ENCODE measurements at regions not wholly inside any gene's neighbourhood (a gene's known extent, or its start where the extent isn't known, plus 50 kb on each side); places are given as distances from the start of the nearest gene placed in this dataset.

GRCh38 chr18:30103881-30104280, 938.7 kb downstream of the DSC3 start:
- Histone ChIP-seq H3K27ac (ENCODE audit: control insufficient read depth, insufficient read depth) (no peak overlapping the region), H3K9ac (ENCODE audit: control insufficient read depth, insufficient read depth, low read length) (no peak overlapping the region), H2AFZ (ENCODE audit: control insufficient read depth, low read depth, low read length) (no peak overlapping the region), H3K79me2 (ENCODE audit: control insufficient read depth, insufficient read depth, low read length) (no peaks in the 10 kb centered on the region), H3K4me3 (no peak overlapping the region), H3K4me2 (ENCODE audit: control insufficient read depth, insufficient read depth) (no peak overlapping the region), H3K27me3 (replicated peaks in 1 of 2; ENCODE audit: control insufficient read depth in 2 of 2, insufficient read depth in 2 of 2, low read length in 1 of 2) (no peaks in the 10 kb centered on the region), H3K36me3 (ENCODE audit: control insufficient read depth in 2 of 2, insufficient read depth in 2 of 2, low read length in 1 of 2) (no peaks in the 10 kb centered on the region), H3K9me3 (replicated peaks; ENCODE audit: control insufficient read depth, insufficient read depth, low read length) (no peaks in the 10 kb centered on the region), H3K4me1 (ENCODE audit: control insufficient read depth, insufficient read depth, low read length) (no peaks in the 10 kb centered on the region), H4K20me1 (ENCODE audit: control insufficient read depth, insufficient read depth) (no peaks in the 10 kb centered on the region)
- BruUV-seq (replicated peaks): no TSS peak
- ChIA-PET POLR2A (no interaction called here), RAD21 (ENCODE audit: unreplicated experiment) (no interaction called here), SMC1A (ENCODE audit: uncharacterized antibody, unreplicated experiment) (no interaction called here), CTCF (interaction anchor here (0.6 kb wide), 1 partner anchor 1537 kb away, joined by 3 read pairs; no protein-coding TSS in a partner anchor)
- ATAC-seq (no peak), FAIRE-seq (no peak), DNase-seq (ENCODE audit: low read depth, low spot score) (no peak)
- intact Hi-C loops (cut with micrococcal nuclease; ENCODE audit: unreplicated experiment) (no loop called here), in situ Hi-C loops (cut with MboI) (no loop called here)
- 0% methylated on average over 2 of the region's 2 CpGs for WGBS (ENCODE audit: insufficient coverage, insufficient replicate concordance, low lambda C conversion rate, missing lambda C conversion rate)
- TF ChIP-seq TARDBP (IDR thresholded peaks at IDR 0.05; ENCODE audit: borderline replicate concordance) (no peak), JUNB (IDR thresholded peaks at IDR 0.05) (no peak), RB1 (IDR thresholded peaks at IDR 0.05; ENCODE audit: borderline replicate concordance) (no peak), KLF5 (IDR thresholded peaks at IDR 0.05; ENCODE audit: partially characterized antibody) (no peak), HDAC2 (IDR thresholded peaks at IDR 0.05) (no peak), HDGF (IDR thresholded peaks at IDR 0.05) (no peak), ZNF622 (IDR thresholded peaks at IDR 0.05) (no peak), TCF3 (IDR thresholded peaks at IDR 0.05; ENCODE audit: borderline replicate concordance, insufficient read depth, low read depth, low read length) (no peak)

DNA sequence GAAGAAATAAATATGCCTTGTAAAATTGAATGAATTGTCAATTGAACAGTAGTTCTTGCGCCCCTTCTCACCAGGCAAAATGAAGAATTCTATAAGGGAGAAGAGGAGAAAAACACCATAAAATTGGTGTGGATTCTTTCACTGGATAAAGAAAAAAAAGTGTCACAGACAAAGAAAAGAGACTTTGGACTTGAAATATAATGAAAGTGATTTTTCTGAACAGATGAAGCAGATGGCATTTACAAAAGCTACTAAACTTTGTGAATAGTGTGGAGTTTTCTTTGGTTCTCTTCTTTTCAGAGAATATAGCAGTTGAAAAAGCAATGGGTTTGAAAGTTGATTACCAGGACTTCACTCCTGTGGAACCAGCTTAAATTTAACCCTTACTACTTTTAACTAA, 945.7 kb downstream of the DSC3 start:
- no TSS peak for BruUV-seq (replicated peaks)
- SMC1A ChIA-PET (ENCODE audit: uncharacterized antibody, unreplicated experiment): no interaction called here
- TF ChIP-seq HCFC1 (IDR thresholded peaks at IDR 0.05; ENCODE audit: low read length) (no peak), NFYA (IDR thresholded peaks at IDR 0.05; ENCODE audit: borderline replicate concordance, low read depth, low read length) (no peak), SMC3 (IDR thresholded peaks at IDR 0.05; ENCODE audit: borderline replicate concordance, low read length) (no peak), BHLHE40 (IDR thresholded peaks at IDR 0.05; ENCODE audit: borderline replicate concordance in 1 of 2, low read depth in 2 of 2, low read length in 1 of 2) (no peak), TBL1XR1 (IDR thresholded peaks at IDR 0.05; ENCODE audit: low read depth, low read length) (no peak), CUX1 (IDR thresholded peaks at IDR 0.05; ENCODE audit: insufficient replicate concordance, low read depth, low read length) (no peak)

More for the DNA sequence above, 945.7 kb downstream of the DSC3 start:
- no peak overlapping the region for H3K9ac ChIP-seq (ENCODE audit: control insufficient read depth, insufficient read depth, low read length)
- CTCF ChIA-PET: no interaction called here
- H3K27me3 ChIP-seq (replicated peaks in 1 of 2; ENCODE audit: control insufficient read depth in 2 of 2, insufficient read depth in 2 of 2, low read length in 1 of 2): no peaks in the 10 kb centered on the region
- H3K79me2 ChIP-seq (ENCODE audit: control insufficient read depth, insufficient read depth, low read length): no peaks in the 10 kb centered on the region
- no peaks in the 10 kb centered on the region for H3K4me1 ChIP-seq (ENCODE audit: control insufficient read depth, insufficient read depth, low read length)
- RAD21 ChIA-PET (ENCODE audit: unreplicated experiment): interaction anchor here (0.7 kb wide), 1 partner anchor 1577 kb away, joined by 4 read pairs; no protein-coding TSS in a partner anchor
- H2AFZ ChIP-seq (ENCODE audit: control insufficient read depth, low read depth, low read length): no peak overlapping the region
- H3K9me3 ChIP-seq (replicated peaks; ENCODE audit: control insufficient read depth, insufficient read depth, low read length): no peaks in the 10 kb centered on the region
- no peak for FAIRE-seq
- no peaks in the 10 kb centered on the region for H3K36me3 ChIP-seq (ENCODE audit: control insufficient read depth in 2 of 2, insufficient read depth in 2 of 2, low read length in 1 of 2)
- no peak overlapping the region for H3K27ac ChIP-seq (ENCODE audit: control insufficient read depth, insufficient read depth)
- no peak overlapping the region for H3K4me2 ChIP-seq (ENCODE audit: control insufficient read depth, insufficient read depth)
- in situ Hi-C loops (cut with MboI) (no loop called here), intact Hi-C loops (cut with micrococcal nuclease; ENCODE audit: unreplicated experiment) (no loop called here)
- no peak for DNase-seq (ENCODE audit: low read depth, low spot score)
- 0% methylated on average over 1 of the region's 1 CpG for WGBS (ENCODE audit: insufficient coverage, insufficient replicate concordance, low lambda C conversion rate, missing lambda C conversion rate)
- no peak for ATAC-seq
- POLR2A ChIA-PET: no interaction called here
- H3K4me3 ChIP-seq: no peak overlapping the region
- H4K20me1 ChIP-seq (ENCODE audit: control insufficient read depth, insufficient read depth): no peaks in the 10 kb centered on the region
